SH-SY5Y (cell line): ENCODE measurements at regions not wholly inside any gene's neighbourhood (a gene's known extent, or its start where the extent isn't known, plus 50 kb on each side); places are given as distances from the start of the nearest gene placed in this dataset.

Experiments
- GATA2 ChIP-seq: IDR thresholded peaks from 2 replicates; pipeline ENCODE4 v1.6.1; 2011; ENCODE audit warnings: mild to moderate bottlenecking, low read depth, low read length
- GATA3 ChIP-seq: IDR thresholded peaks from 2 replicates; pipeline ENCODE4 v1.6.1; 2011; ENCODE audit warnings: low read depth, mild to moderate bottlenecking, low read length, moderate library complexity

DNA sequence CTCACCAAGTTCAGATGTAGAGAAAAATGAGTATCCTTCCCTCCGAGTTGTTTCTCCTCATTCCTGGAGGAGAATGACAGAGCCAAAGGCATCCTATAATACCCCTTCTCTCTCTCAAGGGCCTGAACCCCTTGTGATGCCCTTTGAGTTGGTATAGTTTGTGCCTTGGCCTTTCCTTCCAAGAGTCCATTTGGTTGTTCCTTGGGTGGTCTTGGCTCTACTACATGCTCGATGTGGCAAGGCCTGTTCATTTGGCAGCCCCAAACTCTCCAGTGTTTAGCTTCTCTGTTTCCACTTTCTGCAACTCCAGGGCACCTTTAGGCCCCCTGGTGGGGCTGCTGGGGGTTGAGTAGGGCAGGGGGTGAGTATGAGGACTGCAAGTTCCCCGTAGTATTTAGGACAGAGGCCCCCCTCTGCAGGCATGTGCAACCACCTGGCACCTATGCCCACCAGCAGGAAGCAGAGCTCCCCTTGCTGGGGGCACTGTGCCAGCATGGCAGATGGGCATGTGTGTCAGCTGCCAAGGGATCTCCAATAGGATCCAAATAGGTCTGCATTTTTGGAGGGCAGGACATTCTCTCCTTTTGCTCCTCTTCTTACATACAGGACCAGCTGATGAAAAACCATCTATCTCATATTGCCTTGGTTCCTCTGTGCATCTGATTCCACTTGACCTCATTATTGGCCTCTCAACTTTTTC lies 217.2 kb upstream of the CADM1 start:
- TF ChIP-seq GATA2 (no peak), GATA3 (no peak)
